Glutamatergic neuron (in vitro differentiated cells): ENCODE measurements at regions not wholly inside any gene's neighbourhood (a gene's known extent, or its start where the extent isn't known, plus 50 kb on each side); places are given as distances from the start of the nearest gene placed in this dataset.

Experiments
- DNase-seq: peaks from one replicate; pipeline ENCODE4 v3.0.0; 2022
- H3K27ac Mint-ChIP-seq: one replicate; pipeline ENCODE4 v1.8.0; 2020; ENCODE audit warnings: mild to moderate bottlenecking, mixed read lengths, inconsistent platforms; ENCODE audit not compliant: unreplicated experiment
- H3K27me3 Mint-ChIP-seq: one replicate; pipeline ENCODE4 v1.8.0; 2020; ENCODE audit warnings: mild to moderate bottlenecking, moderate library complexity, mixed read lengths, inconsistent platforms; ENCODE audit not compliant: unreplicated experiment
- H3K36me3 Mint-ChIP-seq: one replicate; pipeline ENCODE4 v1.8.0; 2020; ENCODE audit warnings: mild to moderate bottlenecking, mixed read lengths, inconsistent platforms; ENCODE audit not compliant: unreplicated experiment
- H3K4me1 Mint-ChIP-seq: one replicate; pipeline ENCODE4 v1.8.0; 2020; ENCODE audit warnings: mild to moderate bottlenecking, low read depth, mixed read lengths, inconsistent platforms; ENCODE audit not compliant: unreplicated experiment
- H3K4me3 Mint-ChIP-seq: one replicate; pipeline ENCODE4 v1.8.0; 2020; ENCODE audit warnings: mild to moderate bottlenecking, mixed read lengths, inconsistent platforms; ENCODE audit not compliant: unreplicated experiment
- H3K9me3 Mint-ChIP-seq: one replicate; pipeline ENCODE4 v1.8.0; 2020; ENCODE audit warnings: mild to moderate bottlenecking, moderate library complexity, mixed read lengths, inconsistent platforms; ENCODE audit not compliant: unreplicated experiment
- TF ChIP-seq, protein P1 (sequence below): fragments of 200-600 bp; sonication (generic); IDR thresholded peaks from one replicate; pipeline ENCODE4 v1.5.0; 2021; ENCODE audit not compliant: partially characterized antibody, unreplicated experiment

- Mint-ChIP-seq H3K9me3 (peaks cover 3% of the 10 kb centered on the region), H3K4me1 (no peaks in the 10 kb centered on the region), H3K27ac (no peak overlapping the region), H3K27me3 (peaks cover 1% of the 10 kb centered on the region), H3K4me3 (no peak overlapping the region), H3K36me3 (peaks cover 12% of the 10 kb centered on the region)
- TF ChIP-seq, protein P1, sequence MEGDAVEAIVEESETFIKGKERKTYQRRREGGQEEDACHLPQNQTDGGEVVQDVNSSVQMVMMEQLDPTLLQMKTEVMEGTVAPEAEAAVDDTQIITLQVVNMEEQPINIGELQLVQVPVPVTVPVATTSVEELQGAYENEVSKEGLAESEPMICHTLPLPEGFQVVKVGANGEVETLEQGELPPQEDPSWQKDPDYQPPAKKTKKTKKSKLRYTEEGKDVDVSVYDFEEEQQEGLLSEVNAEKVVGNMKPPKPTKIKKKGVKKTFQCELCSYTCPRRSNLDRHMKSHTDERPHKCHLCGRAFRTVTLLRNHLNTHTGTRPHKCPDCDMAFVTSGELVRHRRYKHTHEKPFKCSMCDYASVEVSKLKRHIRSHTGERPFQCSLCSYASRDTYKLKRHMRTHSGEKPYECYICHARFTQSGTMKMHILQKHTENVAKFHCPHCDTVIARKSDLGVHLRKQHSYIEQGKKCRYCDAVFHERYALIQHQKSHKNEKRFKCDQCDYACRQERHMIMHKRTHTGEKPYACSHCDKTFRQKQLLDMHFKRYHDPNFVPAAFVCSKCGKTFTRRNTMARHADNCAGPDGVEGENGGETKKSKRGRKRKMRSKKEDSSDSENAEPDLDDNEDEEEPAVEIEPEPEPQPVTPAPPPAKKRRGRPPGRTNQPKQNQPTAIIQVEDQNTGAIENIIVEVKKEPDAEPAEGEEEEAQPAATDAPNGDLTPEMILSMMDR: no peak
- no peak for DNase-seq
These were observed 357.8 kb upstream of the RNF32 start for GRCh38 chr7:156282816-156283215.

- Mint-ChIP-seq H3K9me3 (peaks cover 3% of the 10 kb centered on the region), H3K4me1 (no peaks in the 10 kb centered on the region), H3K4me3 (no peak overlapping the region), H3K27me3 (peaks cover 1% of the 10 kb centered on the region), H3K27ac (no peak overlapping the region), H3K36me3 (peaks cover 12% of the 10 kb centered on the region)
- TF ChIP-seq, protein P1: no peak
- no peak for DNase-seq
These were observed 360.9 kb upstream of the RNF32 start for GRCh38 chr7:156279635-156280034.

DNA sequence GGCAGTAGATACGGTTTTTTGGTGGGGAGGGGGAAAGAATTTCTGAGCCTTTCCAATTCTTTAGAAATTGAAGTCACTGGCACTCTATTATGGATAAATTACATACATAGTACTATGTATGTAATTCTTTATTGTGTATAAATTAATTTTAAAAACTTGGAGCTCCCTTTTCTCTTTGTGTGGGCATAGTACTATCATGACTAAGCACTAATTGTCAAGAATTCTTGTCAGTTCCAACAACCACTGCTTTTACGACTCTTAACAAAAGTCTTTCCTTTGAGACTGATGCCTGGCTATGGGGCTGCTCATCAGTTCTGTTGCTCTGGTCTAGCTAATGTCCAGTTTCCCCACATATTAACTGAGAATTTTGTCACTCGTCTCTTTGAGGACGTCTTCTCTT, 365.3 kb upstream of the RNF32 start:
- Mint-ChIP-seq H3K4me3 (no peak overlapping the region), H3K4me1 (no peaks in the 10 kb centered on the region), H3K27me3 (peaks cover 1% of the 10 kb centered on the region), H3K9me3 (peaks cover 1% of the 10 kb centered on the region), H3K36me3 (peaks cover 5% of the 10 kb centered on the region), H3K27ac (no peak overlapping the region)
- no peak for DNase-seq
- TF ChIP-seq, protein P1: no peak

DNA sequence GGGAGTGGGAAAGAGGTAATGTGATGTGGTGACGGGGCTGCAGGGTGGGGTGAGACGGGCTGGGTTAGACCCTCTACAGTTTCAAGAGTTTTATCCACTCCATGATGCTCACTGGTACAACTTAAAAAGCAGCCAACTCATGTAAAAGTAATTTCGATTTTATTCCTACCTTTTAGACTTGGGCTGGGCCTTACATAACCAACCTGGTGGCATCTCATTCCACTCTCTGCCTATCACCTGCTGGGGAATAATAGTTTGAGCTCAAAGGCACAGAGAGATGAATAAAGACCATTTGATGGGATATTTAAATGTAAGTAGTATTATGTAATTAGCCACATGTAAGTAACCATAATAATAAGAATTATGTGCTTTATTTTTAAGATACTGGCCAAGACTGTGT, 366.0 kb upstream of the RNF32 start:
- DNase-seq: no peak
- Mint-ChIP-seq H3K4me1 (no peaks in the 10 kb centered on the region), H3K4me3 (no peak overlapping the region), H3K27ac (no peak overlapping the region), H3K27me3 (peaks cover 1% of the 10 kb centered on the region), H3K9me3 (peaks cover 1% of the 10 kb centered on the region), H3K36me3 (peaks cover 5% of the 10 kb centered on the region)
- TF ChIP-seq, protein P1: no peak

GRCh38 chr7:156261581-156261980, 379.0 kb upstream of the RNF32 start:
- TF ChIP-seq, protein P1: no peak
- Mint-ChIP-seq H3K4me1 (no peaks in the 10 kb centered on the region), H3K27ac (no peak overlapping the region)

More at GRCh38 chr7:156261581-156261980, 379.0 kb upstream of the RNF32 start:
- H3K9me3 Mint-ChIP-seq: no peaks in the 10 kb centered on the region
- no peak overlapping the region for H3K4me3 Mint-ChIP-seq
- no peaks in the 10 kb centered on the region for H3K36me3 Mint-ChIP-seq
- no peaks in the 10 kb centered on the region for H3K27me3 Mint-ChIP-seq
- no peak for DNase-seq
